ENCODE measurements at regions not wholly inside any gene's neighbourhood (a gene's known extent, or its start where the extent isn't known, plus 50 kb on each side); places are given as distances from the start of the nearest gene placed in this dataset.

DNA sequence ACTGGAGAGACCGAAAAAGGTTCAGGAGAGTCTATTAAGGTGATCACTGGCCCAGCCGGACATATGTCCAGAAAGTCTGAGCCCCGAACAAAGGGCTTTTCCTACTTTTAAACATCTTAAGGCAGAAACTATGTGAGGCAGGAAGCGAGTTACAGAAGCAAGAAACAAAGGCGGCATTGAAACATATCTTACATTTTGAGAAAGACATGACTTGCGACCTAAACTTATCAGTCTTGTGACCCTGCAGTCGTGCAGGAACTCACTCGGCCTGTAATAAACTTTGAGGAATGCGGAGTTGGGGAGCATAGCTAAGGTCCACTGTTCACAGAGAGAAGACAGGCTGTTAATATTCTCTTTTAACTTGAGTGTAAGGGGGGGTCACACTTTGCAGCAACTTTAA is 158.7 kb downstream of the TBX22 start:
- Histone ChIP-seq H3K4me3 (no peak overlapping the region), H3K4me1 (no peaks in the 10 kb centered on the region), H3K27me3 (no peaks in the 10 kb centered on the region), H3K9me3 (no peaks in the 10 kb centered on the region), H3K36me3 (replicated peaks in 1 of 2; ENCODE audit: insufficient read depth in 1 of 2, low read depth in 2 of 2) (no peaks in the 10 kb centered on the region), H3K27ac (no peak overlapping the region)
- DNase-seq = no peak
- TF ChIP-seq POLR2A (IDR thresholded peaks at IDR 0.05) = no peak
- TF ChIP-seq, protein P1, sequence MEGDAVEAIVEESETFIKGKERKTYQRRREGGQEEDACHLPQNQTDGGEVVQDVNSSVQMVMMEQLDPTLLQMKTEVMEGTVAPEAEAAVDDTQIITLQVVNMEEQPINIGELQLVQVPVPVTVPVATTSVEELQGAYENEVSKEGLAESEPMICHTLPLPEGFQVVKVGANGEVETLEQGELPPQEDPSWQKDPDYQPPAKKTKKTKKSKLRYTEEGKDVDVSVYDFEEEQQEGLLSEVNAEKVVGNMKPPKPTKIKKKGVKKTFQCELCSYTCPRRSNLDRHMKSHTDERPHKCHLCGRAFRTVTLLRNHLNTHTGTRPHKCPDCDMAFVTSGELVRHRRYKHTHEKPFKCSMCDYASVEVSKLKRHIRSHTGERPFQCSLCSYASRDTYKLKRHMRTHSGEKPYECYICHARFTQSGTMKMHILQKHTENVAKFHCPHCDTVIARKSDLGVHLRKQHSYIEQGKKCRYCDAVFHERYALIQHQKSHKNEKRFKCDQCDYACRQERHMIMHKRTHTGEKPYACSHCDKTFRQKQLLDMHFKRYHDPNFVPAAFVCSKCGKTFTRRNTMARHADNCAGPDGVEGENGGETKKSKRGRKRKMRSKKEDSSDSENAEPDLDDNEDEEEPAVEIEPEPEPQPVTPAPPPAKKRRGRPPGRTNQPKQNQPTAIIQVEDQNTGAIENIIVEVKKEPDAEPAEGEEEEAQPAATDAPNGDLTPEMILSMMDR (IDR thresholded peaks at IDR 0.05) = no peak
- 50 to 52% methylated on average over 9 of the region's 9 CpGs for WGBS, 2 donors
- intact Hi-C loops (cut with DNase I) = no loop called here
- no peak for ATAC-seq

DNA sequence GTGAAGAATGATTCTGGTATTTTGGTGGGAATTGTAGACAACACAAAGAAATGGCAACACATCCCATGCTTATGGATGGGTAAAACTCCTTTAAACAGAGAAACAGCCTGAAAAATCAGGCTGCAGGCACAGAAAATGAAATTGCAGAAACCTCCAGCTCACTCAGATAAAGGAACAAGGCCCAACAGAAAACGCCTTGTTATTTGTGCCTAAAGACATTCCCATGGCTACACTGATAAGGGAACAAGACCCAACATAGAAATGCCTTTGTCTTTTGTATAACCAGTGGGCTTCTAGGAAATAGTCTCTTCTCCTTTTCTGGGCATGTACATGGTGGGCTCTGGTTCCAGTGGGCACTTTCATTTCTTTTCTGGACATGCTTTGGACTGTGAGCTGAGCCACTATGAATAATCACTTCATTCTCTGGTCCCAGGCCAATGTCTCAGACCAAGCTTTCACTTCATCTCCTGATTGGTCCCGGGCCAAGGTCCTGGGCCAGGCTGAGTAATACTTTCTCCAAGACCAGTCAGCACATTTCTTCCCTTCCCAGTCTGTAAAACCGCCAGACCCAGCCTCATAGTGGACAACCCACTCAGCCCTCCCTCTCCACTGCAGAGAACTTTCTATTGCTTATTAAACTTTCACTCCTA is 160.5 kb downstream of the TBX22 start:
- DNase-seq = peak in 3 of 4 donors; percentile 2 to 15 (median 14)
- H3K27ac ChIP-seq = no peak overlapping the region
- H3K9me3 ChIP-seq = no peaks in the 10 kb centered on the region
- WGBS, 2 donors = 45 to 54% methylated on average over 3 of the region's 3 CpGs
- no peak overlapping the region for H3K4me3 ChIP-seq
- intact Hi-C loops (cut with DNase I) = no loop called here
- H3K36me3 ChIP-seq (replicated peaks in 1 of 2; ENCODE audit: insufficient read depth in 1 of 2, low read depth in 2 of 2) = no peaks in the 10 kb centered on the region
- H3K27me3 ChIP-seq = no peaks in the 10 kb centered on the region
- TF ChIP-seq, protein P1 (IDR thresholded peaks at IDR 0.05) = no peak
- no peak for TF ChIP-seq POLR2A (IDR thresholded peaks at IDR 0.05)
- no peak for ATAC-seq
- H3K4me1 ChIP-seq = no peaks in the 10 kb centered on the region

DNA sequence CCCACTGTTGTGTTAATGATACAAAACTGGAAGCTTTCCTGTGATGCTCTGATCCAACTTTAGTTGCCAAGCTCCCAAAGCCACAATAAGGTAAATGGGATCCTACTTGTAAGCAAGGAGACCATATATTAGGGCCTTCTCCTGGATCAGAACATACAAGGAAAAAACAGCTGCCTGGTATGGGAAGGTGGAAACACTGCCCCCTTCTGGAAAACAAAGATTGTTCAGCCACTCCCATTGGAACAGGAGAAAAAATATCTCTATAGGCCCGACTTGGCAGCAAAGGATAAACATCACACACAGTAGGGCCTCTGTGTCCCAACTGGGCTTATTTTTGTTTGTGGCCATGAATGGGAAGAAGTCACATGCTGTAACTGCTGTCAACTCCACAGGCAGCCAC is 166.5 kb downstream of the TBX22 start:
- Histone ChIP-seq H3K4me1 (no peaks in the 10 kb centered on the region), H3K27me3 (no peaks in the 10 kb centered on the region), H3K36me3 (replicated peaks in 1 of 2; ENCODE audit: insufficient read depth in 1 of 2, low read depth in 2 of 2) (no peaks in the 10 kb centered on the region), H3K27ac (no peak overlapping the region), H3K9me3 (no peaks in the 10 kb centered on the region), H3K4me3 (no peak overlapping the region)
- 40 to 50% methylated on average over 1 of the region's 1 CpG for WGBS, 2 donors
- ATAC-seq (no peak), DNase-seq (no peak)
- TF ChIP-seq, protein P1 (IDR thresholded peaks at IDR 0.05) = no peak
- no peak for TF ChIP-seq POLR2A (IDR thresholded peaks at IDR 0.05)
- intact Hi-C loops (cut with DNase I) = no loop called here

DNA sequence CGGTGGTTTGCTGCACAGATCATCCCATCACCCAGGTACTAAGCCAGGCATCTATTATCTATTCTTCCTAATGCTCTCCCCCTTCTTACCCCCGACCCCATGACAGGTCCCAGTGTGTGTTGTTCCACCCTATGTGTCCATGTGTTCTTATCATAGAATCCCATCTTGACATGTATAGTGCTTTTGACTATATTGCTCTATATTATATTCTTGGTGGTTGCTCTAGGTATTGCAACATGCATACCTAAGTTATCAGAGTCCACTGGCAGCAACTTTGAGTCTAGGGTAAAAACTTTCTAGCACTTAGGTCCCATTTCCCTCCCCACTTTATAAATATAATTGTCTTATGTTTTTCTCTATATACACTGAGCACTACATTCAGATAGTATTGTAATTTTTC is 170.3 kb downstream of the TBX22 start:
- 59 to 66% methylated on average over 2 of the region's 2 CpGs for WGBS, 2 donors
- H3K27ac ChIP-seq = no peak overlapping the region
- H3K4me1 ChIP-seq = no peaks in the 10 kb centered on the region
- DNase-seq = no peak
- H3K36me3 ChIP-seq (replicated peaks in 1 of 2; ENCODE audit: insufficient read depth in 1 of 2, low read depth in 2 of 2) = no peaks in the 10 kb centered on the region
- no peaks in the 10 kb centered on the region for H3K9me3 ChIP-seq
- TF ChIP-seq POLR2A (IDR thresholded peaks at IDR 0.05) = no peak
- TF ChIP-seq, protein P1 (IDR thresholded peaks at IDR 0.05) = no peak
- no peak overlapping the region for H3K4me3 ChIP-seq
- intact Hi-C loops (cut with DNase I) = no loop called here
- no peak for ATAC-seq
- H3K27me3 ChIP-seq = no peaks in the 10 kb centered on the region

DNA sequence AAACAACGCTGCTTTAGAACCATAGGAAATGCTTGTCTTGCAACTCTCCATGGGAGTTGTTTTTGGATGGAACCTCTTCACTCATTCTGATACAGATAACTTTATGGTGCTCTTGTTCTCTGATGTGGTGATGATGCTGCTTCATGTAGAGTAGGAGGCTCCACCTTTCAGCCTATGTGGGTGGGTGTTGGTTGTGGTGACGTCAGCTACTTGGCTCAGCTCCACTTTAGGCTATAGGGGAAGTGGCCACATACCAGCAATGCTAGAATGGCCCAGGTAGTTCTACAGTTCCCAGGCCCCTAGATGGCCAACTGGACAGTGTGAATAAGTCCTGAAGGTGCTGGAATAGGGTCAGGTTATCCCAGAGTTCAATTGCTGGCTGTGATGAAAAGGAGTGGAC is 192.1 kb downstream of the TBX22 start:
- 39 to 83% methylated on average over 1 to 2 of the region's 2 CpGs for WGBS, 2 donors
- Histone ChIP-seq H3K9me3 (no peaks in the 10 kb centered on the region), H3K27ac (no peak overlapping the region), H3K36me3 (replicated peaks in 1 of 2; ENCODE audit: insufficient read depth in 1 of 2, low read depth in 2 of 2) (no peaks in the 10 kb centered on the region), H3K4me1 (no peaks in the 10 kb centered on the region), H3K4me3 (no peak overlapping the region), H3K27me3 (no peaks in the 10 kb centered on the region)
- intact Hi-C loops (cut with DNase I) = no loop called here
- ATAC-seq (no peak), DNase-seq (no peak)
- TF ChIP-seq, protein P1 (IDR thresholded peaks at IDR 0.05) = no peak
- no peak for TF ChIP-seq POLR2A (IDR thresholded peaks at IDR 0.05)
